ENCODE measurements at regions not wholly inside any gene's neighbourhood (a gene's known extent, or its start where the extent isn't known, plus 50 kb on each side); places are given as distances from the start of the nearest gene placed in this dataset.

GRCh38 chr12:127328867-127329266 lies 938.1 kb upstream of the TMEM132C start:
- TF ChIP-seq CTCF (conservative IDR thresholded peaks at IDR 0.05) = no peak
- TF ChIP-seq EZH2 (IDR thresholded peaks at IDR 0.05; ENCODE audit: low read depth) = no peak
